GM21737 (cell line): ENCODE measurements at regions not wholly inside any gene's neighbourhood (a gene's known extent, or its start where the extent isn't known, plus 50 kb on each side); places are given as distances from the start of the nearest gene placed in this dataset.
"Not testable (repeated sequence)": the region's sequence is repeated elsewhere in the genome, so short reads cannot be mapped to it uniquely, and the experiment has no call there.

Experiments used
- ATAC-seq: cut with Tn5 transposase; IDR thresholded peaks from one replicate; pipeline ENCODE4 v1.9.1; 2021; ENCODE audit warnings: mild to moderate bottlenecking, moderate library complexity; ENCODE audit not compliant: unreplicated experiment

DNA sequence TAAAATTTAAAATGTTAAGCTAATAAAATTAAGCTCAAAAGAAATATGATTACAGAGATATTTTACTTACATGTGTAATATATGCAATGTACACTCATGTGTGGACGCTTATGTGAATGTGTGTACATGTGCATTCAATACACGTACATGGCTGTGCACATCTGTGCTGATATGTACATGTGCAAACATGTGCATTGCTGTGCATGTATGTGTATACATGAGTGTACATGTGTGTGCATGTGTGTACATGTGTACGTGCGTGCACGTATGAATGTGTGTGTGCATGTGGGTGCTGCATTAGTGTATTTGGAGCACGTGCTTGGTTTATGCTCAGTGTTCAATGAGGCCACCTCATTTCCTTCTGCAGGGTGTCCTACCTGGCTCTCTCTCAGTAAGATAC is 88.2 kb upstream of the TMEM18 start:
- no peak for ATAC-seq

DNA sequence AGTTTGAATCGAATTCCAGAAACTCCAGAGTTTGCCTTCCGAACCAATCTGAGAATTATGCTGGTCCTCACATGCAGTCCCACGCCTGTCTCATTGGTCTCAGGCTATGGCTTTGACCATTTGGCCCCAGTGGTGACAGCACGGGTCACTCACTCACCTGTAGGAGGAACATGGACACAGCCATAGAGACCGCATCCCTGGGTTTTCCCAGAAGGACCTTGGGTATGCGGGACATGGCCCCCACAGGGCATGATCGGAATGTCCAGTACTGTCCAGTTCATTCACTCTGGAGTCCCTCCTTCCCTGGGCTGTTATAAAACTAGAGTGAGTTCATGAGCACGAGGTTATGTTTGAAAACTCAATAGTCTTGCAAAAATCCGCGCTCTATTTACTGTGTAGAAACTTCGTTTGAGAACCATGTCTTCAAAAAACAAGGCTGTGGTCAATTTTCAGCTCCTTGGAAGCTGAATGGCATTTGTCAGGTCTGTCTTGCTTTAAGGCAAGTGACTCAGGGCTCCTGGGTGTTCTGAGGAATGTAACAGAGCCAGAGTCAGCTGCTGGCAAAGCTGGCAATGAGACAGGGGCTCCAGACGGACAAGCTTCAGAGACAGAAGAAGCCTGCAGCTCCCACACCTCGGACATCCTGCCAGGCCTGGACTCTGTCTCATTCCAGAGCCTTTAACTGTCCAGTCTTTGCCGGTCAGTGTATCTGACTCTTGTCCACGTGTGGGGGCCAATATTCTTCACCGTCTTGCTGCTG is 86.7 kb upstream of the TMEM18 start:
- no peak for ATAC-seq

DNA sequence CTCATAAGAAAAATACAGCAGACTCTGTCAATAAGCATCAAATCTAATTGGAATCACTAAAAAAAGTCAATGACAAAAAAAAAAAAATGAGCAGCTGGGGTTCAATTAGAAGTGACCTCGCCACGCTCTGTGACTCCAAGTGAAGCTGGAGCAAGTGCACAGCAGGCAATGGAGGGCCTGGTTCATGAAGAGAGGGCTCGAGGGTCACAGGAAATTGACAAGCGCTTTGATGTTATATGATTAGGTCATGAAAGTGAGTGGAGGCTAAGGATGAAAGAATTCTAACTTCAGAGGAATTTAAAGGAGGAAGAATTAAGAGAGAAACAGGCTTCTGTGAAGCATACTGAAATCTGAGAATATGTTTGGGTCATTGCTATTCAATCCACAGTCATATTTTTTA is 85.4 kb upstream of the TMEM18 start:
- no peak for ATAC-seq

DNA sequence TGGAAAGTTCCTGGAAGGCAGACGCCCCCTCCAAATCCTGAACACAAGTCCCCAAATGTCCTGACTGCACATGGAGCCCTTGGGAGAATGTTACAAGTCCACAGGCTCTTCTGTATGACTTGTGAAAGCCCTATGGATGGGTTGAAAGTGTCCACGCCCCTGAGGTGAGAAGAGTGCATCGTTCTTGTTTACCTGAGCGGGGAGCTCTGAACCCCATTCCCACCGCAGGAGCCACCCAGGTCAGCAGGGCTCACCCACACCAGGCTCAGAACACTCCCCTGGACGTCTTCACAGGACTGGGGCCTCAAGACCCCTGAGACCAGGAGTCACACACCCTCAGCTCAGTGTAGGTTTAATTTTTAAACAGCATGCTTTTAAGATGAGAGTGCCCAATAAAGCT is 84.2 kb upstream of the TMEM18 start:
- ATAC-seq = no peak

DNA sequence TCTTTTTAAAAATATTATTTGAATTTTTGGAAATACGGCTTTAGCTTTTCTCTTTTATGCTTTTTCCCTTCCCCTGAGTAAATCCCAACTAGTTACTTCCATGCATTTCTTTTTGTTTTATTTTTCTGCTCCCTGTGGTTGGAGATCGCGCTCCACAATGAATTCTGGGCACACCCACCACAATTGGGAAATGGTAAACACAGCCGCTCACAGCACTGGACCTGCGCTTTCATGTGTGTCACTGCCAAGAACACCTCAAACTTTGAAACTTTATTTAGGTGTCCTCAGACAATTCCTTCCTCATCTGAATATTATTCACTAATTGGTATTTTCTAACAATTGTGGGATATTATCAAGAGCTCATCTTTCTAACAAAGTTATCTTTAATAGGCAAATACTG is 82.8 kb upstream of the TMEM18 start:
- no peak for ATAC-seq

DNA sequence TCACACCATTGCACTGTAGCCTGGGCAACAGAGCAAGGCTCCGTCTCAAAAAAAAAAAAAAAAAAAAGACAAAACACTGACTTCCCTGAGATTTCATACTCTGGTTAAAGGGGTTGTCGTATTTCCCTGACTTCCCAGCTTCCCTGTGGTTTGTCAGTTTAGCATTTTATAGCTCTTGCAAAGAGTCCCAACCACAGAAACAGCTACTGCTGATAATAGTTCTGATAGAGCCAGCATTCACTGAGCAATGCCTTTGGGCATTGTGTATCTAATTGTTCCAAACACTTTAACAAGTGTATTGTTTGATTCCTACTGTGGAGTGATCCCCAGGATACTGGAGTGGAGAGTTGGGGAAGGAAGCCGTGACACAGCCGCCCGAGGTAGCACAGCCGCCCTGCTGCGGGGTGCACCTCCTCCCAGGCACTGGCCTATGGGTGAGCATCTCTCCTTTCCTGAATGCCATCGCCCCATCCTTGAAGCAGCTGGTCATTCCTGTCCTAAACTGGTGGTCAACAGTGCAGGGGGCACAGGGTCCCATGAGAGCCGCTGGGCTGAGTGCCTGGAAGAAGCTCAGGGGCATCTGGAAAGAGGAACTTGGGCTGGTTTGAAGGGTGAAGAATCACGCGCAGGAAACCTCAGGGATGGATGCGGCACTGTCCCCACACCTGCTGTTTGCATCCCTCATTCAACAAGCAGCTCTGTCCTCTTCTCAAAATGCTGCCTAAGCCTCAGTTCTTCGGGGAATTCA is 81.0 kb upstream of the TMEM18 start:
- ATAC-seq = no peak

DNA sequence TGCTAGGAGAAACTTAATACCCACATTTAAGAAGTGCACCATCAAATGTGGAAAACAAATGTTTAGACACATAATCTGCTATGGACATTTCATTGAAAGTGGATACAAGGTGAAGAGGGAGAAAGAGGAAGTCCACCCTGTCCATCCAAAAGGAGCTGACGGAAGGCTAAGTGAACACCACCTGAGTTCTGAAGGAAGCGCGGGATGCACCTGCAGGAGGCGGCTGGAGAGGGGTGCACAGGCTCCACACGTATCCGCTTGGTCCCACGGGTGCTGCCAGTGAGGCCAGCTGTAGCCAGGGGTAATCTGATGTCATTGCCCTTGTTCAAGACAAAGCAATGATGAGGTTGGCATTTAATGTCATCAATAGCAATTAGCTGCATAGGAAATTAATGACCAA is 75.9 kb upstream of the TMEM18 start:
- ATAC-seq = no peak

DNA sequence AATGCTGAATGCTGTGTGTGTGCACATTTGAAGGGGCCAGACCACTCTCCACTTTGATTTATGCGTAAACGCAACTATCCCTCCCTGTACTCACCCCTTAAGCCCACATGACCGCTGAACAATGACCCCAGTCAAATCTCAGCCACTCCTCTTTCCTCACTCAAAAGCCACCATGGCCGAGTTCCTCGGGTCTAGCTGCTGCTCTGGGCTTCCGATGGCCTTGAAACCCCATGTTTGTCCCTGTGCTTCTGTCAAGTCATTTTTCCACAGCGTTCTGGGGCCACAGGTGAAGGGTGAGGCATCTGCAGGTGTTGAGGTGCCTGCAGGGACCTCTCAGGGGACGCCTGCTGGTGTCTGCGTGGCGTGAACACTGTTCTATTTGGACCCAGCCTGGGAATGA is 74.3 kb upstream of the TMEM18 start:
- no peak for ATAC-seq

DNA sequence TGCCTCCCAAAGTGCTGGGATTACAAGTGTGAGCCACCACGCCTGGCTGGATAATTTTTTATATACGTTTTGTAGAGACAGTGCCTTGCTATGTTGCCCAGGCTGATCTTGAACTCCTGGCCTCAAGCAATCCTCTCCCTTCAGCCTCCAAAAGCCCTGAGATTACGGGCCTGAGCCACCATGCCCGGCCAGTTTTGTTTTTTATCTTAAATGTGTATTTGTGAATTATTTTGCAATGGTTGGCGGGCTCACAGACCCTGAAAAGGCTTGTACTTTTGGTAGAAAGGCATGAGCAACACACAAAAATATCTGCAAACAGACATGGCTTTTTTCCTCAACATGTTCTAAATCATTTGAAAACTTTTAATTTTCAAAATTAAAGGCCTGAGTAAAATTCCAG is 73.4 kb upstream of the TMEM18 start:
- no peak for ATAC-seq

DNA sequence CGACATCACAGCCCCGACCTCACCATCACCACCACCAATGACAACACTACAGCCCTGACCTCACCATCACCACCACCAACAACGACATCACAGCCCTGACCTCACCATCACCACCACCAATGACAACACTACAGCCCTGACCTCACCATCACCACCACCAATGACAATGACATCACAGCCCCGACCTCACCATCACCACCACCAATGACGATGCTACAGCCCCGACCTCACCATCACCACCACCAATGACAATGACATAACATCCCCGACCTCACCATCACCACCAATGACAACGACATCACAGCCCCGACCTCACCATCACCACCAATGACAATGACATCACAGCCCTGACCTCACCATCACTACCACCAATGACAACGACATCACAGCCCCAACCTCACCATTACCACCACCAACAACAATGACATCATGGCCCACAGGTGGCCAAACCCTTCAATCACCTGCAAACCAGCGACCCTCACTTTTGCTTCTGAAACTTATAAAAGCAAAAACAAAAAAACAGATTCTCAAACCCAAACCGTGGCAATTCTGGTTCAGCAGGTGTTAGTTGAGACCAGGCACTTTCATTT is 70.7 kb upstream of the TMEM18 start:
- ATAC-seq = no peak

DNA sequence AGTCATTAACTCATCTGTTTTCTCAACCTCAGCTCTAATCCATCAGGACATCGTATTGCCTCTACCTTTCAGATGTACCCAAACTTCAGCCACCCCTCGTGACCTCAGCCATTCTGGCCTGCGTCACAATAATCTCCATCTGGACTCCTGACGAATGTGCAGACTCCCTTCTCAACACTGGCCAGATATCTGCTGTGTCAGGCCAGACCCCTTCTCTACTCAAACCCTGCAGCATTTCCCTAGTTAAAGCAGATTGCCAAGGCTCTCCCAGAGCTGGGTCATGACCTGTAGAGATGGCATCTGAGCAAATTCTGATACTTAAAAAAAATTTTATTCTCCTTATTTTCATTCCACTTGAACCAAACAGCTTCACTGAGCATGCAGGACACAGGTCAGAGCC is 69.5 kb upstream of the TMEM18 start:
- ATAC-seq = no peak

DNA sequence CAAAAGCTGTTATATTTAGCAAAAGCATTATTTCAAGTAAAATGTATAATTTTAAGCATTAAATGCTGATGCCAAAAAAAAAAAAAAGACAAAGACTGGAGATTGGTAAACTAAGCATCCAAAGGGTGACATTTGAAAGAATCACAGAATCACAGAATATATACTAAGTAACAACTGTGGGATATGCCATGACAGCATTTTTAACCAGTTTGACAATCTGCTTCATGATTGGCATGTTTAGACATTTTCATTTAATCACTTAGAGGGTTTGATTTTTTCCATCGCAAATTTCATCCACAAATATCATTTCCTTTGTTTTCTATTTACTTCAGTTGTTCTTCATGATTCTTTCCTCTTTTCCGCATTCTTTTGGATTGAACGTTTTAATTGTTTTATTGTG is 66.9 kb upstream of the TMEM18 start:
- no peak for ATAC-seq

DNA sequence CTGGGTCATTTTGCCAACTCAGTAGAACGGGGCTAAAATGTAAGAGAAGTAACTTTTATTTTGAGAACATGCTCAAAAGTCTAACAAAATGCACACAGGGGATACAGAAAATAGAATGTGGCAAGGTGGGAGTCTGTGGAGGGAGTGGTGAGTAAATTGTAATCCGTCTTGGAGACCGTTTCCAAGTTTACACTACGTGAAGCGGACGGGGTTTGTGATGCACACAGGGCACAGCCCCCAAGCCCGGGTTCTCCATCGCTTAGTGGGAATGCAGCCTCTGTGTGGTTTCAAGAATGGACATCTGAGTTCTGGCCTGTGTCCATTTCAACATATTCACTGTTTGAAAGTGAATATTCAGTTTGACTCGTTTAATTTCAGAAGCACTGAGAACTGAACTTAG is 65.0 kb upstream of the TMEM18 start:
- no peak for ATAC-seq

DNA sequence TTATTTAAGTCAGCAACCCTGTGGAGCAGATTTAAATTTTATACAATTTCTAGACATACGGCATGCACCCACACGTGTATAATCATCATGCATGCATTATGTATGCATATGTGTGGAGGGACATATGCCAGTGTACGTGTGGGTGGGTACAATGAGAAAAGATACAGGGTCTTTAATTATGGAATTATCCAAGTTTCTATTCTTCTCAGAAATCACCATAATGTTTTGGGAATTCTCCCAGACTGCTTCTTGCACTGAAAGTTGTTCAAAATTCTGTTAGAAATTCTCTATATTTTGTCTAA is 63.9 kb upstream of the TMEM18 start:
- ATAC-seq = no peak

DNA sequence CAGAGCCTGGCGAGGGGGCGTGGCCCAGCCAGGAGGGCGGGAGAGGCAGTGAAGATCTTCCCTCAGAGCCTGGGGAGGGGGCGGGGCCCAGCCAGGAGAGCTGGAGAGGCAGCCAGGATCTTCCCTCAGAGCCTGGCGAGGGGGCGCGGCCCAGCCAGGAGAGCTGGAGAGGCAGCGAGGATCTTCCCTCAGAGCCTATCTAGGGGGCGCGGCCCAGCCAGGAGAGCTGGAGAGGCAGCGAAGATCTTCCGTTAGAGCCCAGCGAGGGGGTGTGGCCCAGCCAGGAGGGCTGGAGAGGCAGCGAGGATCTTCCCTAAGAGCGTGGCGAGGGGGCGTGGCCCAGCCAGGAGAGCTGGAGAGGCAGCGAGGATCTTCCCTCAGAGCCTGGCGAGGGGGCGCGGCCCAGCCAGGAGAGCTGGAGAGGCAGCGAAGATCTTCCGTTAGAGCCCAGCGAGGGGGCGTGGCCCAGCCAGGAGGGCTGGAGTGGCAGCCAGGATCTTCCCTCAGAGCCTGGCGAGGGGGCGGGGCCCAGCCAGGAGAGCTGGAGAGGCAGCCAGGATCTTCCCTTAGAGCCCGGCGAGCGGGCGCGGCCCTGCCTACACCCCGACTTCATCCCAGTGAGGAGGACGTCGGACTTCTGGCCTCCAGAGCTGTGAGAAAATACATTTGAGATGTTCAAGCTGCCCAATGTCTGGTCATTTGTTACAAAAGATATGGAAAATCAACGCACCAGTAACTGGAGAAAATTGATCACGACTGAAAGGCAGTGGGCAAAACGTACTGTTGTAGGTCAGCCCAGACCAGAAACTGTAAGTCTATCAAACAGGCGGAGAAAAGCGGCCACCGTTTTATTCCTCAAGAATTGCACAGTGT is 63.4 kb upstream of the TMEM18 start:
- ATAC-seq = not testable (repeated sequence)

DNA sequence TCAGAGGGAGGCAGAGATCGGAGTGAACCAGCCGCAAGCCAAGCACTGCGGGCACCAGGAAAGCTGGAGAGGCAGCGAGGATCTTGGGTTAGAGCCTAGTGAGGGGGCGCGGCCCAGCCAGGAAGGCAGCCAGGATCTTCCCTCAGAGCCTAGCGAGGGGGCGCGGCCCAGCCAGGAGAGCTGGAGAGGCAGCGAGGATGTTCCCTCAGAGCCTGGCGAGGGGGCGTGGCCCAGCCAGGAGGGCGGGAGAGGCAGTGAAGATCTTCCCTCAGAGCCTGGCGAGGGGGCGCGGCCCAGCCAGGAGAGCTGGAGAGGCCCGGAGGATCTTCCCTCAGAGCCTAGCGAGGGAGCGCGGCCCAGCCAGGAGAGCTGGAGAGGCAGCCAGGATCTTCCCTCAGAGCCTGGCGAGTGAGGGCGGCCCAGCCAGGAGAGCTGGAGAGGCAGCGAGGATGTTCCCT is 62.7 kb upstream of the TMEM18 start:
- ATAC-seq = not testable (repeated sequence)

DNA sequence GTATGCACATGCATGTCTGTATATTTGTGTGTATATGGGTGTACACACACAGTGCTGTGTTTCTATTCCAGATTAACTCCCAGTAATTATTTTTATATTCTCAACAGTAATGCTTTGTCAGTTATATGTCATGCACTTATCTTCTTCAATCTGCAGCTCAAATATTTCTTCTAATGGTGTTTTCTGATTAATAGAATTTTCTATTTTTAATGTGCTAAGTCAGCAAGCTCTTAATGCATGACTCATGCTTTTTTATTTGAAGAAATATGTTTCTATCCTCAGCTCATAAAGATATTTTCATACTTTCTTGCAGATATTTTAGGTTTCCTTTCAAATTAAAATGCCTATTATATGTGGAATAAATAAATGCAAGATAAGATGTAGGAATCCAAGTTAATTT is 59.7 kb upstream of the TMEM18 start:
- no peak for ATAC-seq

DNA sequence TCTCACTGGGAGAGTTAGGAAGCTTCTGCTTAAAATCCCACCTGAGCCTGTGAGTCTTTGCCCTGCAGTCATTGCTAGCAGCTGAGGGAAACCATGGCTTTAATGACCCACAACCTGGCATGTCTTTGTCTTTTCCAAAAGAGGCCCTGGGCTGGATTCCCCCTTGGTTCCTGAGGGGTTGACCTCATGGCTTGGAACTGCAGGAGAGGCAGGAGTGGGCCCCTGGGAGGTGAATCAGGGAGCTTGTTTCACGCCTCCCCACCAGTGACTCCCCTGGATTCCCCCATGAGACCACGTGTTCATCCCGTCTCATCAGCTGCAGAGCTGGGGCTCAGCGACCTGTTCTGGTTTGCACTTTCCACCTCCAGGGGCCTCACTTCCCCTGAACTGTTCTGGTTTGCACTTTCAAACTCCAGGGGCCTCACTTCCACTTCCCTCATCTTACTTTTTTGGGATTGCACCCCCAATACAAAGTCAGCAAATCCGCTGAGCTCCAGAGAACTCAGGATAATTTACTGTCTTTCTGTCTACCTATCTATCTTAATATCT is 58.5 kb upstream of the TMEM18 start:
- ATAC-seq = no peak

DNA sequence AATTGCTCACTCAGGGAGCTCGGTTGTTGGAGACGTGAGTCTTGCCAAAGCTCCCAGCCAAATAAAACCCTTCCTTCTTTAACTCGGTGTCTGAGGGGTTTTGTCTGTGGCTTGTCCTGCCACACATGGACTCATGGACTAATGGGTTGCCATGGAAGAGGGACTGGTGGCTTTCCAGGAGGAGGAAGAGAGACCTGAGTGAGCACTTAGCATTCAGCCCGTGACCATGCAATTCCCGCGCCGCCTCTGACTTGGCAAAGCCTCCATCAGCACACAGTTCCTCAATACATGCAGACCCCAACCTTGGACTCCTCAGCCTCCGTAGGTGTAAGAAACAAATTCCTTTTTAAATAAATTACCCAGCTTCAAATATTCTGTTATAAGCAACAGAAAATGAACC is 57.3 kb upstream of the TMEM18 start:
- ATAC-seq = no peak

DNA sequence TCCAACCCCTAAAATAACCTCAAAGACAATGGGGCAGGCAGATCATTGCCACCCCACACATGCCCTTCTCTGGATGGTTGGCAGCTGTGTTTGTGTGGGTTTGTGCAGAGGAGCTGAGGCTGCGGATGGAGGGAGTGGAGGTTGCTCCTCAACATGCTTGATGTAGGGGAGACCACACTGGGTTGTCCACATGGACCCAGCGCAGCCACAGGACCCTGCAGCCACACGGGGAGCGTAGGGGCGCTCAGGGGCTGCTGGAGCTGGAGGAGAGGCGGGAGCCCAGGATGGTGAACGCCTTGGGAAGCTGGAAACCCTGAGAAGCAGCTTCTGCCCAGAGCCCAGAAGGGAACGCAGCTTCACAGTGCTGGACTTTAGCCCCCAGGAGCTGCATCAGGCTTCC is 56.3 kb upstream of the TMEM18 start:
- no peak for ATAC-seq

DNA sequence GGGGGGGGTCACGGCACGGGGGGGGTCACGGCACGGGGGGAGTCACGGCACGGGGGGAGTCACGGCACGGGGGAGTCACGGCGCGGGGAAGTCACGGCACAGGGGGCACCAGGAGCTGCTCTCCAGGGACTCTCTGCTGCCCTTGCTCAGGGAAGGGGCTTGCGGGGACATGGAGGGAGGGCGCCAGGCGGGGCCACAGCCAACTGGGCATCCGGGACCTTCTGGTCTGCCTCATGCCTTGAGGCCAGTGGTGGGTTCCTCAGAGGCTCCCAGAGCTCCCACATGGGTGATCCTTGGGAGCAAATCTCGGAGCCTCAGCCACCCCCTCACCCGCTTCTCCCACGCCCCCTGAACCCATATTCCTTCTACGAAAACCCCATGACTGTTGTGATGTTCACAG is 55.8 kb upstream of the TMEM18 start:
- ATAC-seq = no peak
